NCI-H187 treated with DMSO at 0.1 percent for 48 hours (cell line): ENCODE measurements at regions not wholly inside any gene's neighbourhood (a gene's known extent, or its start where the extent isn't known, plus 50 kb on each side); places are given as distances from the start of the nearest gene placed in this dataset.

Experiments used
- DNase-seq: peaks from one replicate; lab custom pipeline; 2025; lab: John Stamatoyannopoulos, UW

GRCh38 chr9:126093771-126094170 is 232.9 kb upstream of the MVB12B start:
- no peak for DNase-seq

- DNase-seq = no peak
Observed at GRCh38 chr9:126095546-126096190, 231.0 kb upstream of the MVB12B start.

GRCh38 chr9:126096340-126096739 is 230.3 kb upstream of the MVB12B start:
- DNase-seq = no peak

GRCh38 chr9:126097679-126098078 is 228.9 kb upstream of the MVB12B start:
- DNase-seq = no peak

- no peak for DNase-seq
Observed at GRCh38 chr9:126106404-126106803, 220.2 kb upstream of the MVB12B start.

- no peak for DNase-seq
Observed at GRCh38 chr9:126107693-126108092, 218.9 kb upstream of the MVB12B start.

GRCh38 chr9:126108240-126108639 is 218.4 kb upstream of the MVB12B start:
- DNase-seq = no peak

- DNase-seq = no peak
Observed at GRCh38 chr9:126109575-126109974, 217.1 kb upstream of the MVB12B start.

GRCh38 chr9:126111556-126111955 is 215.1 kb upstream of the MVB12B start:
- DNase-seq = no peak

GRCh38 chr9:126112135-126112720 is 214.4 kb upstream of the MVB12B start:
- no peak for DNase-seq

- no peak for DNase-seq
Observed at GRCh38 chr9:126113176-126113575, 213.5 kb upstream of the MVB12B start.

- DNase-seq = no peak
Observed at GRCh38 chr9:126113756-126114408, 212.7 kb upstream of the MVB12B start.

- no peak for DNase-seq
Observed at GRCh38 chr9:126114409-126114760, 212.2 kb upstream of the MVB12B start.

GRCh38 chr9:126114850-126115460 is 211.7 kb upstream of the MVB12B start:
- no peak for DNase-seq

- DNase-seq = no peak
Observed at GRCh38 chr9:126116351-126117157, 210.1 kb upstream of the MVB12B start.

- DNase-seq = no peak
Observed at GRCh38 chr9:126117158-126117425, 209.5 kb upstream of the MVB12B start.

GRCh38 chr9:126117631-126118030 is 209.0 kb upstream of the MVB12B start:
- no peak for DNase-seq

GRCh38 chr9:126119731-126120130 is 206.9 kb upstream of the MVB12B start:
- no peak for DNase-seq

GRCh38 chr9:126122901-126123616 is 203.6 kb upstream of the MVB12B start:
- no peak for DNase-seq

- no peak for DNase-seq
Observed at GRCh38 chr9:126123927-126124326, 202.7 kb upstream of the MVB12B start.

GRCh38 chr9:126125177-126125576 is 201.5 kb upstream of the MVB12B start:
- DNase-seq = no peak

- DNase-seq = no peak
Observed at GRCh38 chr9:126125577-126125976, 201.1 kb upstream of the MVB12B start.
